HUES48 (cell line): ENCODE measurements at regions not wholly inside any gene's neighbourhood (a gene's known extent, or its start where the extent isn't known, plus 50 kb on each side); places are given as distances from the start of the nearest gene placed in this dataset.

ENCODE experiments used
- H3K27ac ChIP-seq: one replicate; pipeline ENCODE4 v1.7.0; 2013; ENCODE audit warnings: low read depth, low read length, inconsistent platforms
- H3K27me3 ChIP-seq: 2 replicates; pipeline ENCODE4 v1.6.1; 2013; ENCODE audit warnings: mild to moderate bottlenecking, low read length; ENCODE audit not compliant: control insufficient read depth, insufficient read depth
- H3K36me3 ChIP-seq: 2 replicates; pipeline ENCODE4 v1.6.1; 2013; ENCODE audit warnings: low read length; ENCODE audit not compliant: control insufficient read depth, insufficient read depth
- H3K4me1 ChIP-seq: 2 replicates; pipeline ENCODE4 v1.6.1; 2013; ENCODE audit warnings: mild to moderate bottlenecking, low read length; ENCODE audit not compliant: control insufficient read depth, insufficient read depth
- H3K4me3 ChIP-seq: 2 replicates; pipeline ENCODE4 v1.5.1; 2013; ENCODE audit warnings: mild to moderate bottlenecking, low read depth, low read length
- H3K9ac ChIP-seq: 2 replicates; pipeline ENCODE4 v1.6.1; 2013; ENCODE audit warnings: mild to moderate bottlenecking, low read depth, low read length, moderate library complexity
- H3K9me3 ChIP-seq: 2 replicates; pipeline ENCODE4 v1.6.1; 2013; ENCODE audit warnings: low read length; ENCODE audit not compliant: control insufficient read depth, insufficient read depth

DNA sequence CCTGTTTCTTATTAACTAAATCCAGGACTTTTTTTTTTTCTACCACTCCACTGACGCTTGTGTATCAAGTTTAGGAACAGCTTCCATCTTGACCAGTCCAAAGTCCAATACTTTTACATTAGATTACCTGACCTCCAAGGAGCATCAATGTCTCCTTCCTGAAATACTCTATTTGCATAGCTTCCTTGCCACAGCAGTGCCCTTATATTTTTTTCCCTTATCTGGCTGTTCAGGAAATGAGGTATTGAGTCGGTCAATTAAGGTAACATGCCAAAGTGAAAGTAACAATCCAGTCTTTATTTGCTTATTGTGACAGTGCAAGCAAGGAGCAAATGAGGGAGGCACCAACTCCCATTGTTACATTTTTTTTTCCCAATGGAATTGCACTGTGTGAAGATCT is 730.8 kb upstream of the NDST4 start:
- no peaks in the 10 kb centered on the region for H3K27me3 ChIP-seq
- no peak overlapping the region for H3K27ac ChIP-seq
- H3K4me3 ChIP-seq, result no peak overlapping the region
- H3K9me3 ChIP-seq, result no peaks in the 10 kb centered on the region
- H3K4me1 ChIP-seq, result no peaks in the 10 kb centered on the region
- no peak overlapping the region for H3K9ac ChIP-seq
- no peaks in the 10 kb centered on the region for H3K36me3 ChIP-seq

DNA sequence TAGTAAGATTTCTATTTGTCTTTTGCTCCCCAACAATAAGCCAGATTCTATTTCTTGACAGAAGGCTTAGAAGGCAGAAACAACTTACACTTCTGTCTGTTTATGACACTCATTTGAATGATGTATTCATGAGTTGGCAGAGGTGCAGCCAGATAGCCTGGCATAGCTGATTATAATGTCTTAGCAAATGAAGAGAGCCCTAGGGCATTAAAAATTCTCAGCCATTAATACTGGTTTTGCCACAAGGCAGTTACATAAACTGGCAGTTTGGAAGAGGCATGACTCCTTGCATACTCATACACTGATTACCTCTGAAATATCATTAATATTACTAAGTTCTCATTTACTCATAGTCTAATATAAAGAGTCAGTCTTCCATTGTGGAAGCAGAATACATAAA is 728.5 kb upstream of the NDST4 start:
- Histone ChIP-seq H3K9me3 (no peaks in the 10 kb centered on the region), H3K4me1 (no peaks in the 10 kb centered on the region), H3K4me3 (no peak overlapping the region)

DNA sequence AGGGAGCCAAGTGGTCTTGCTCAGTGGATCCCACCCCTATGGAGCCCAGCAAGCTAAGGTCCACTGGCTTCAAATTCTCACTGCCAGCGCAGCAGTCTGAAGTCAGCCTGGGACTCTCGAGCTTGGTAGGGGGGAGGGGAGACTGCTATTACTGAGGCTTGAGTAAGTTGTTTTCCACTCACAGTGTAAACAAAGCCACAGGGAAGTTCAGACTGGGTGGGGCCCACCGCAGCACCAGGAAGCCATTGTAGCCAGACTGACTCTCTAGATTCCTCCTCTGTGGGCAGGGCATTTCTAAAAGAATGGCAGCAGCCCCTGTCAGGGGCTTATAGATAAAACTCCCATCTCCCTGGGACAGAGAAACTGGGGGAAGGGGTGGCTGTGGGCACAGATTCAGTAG is 721.0 kb upstream of the NDST4 start:
- no peak overlapping the region for H3K9ac ChIP-seq
- no peaks in the 10 kb centered on the region for H3K4me1 ChIP-seq
- H3K4me3 ChIP-seq, result no peak overlapping the region
- no peaks in the 10 kb centered on the region for H3K36me3 ChIP-seq
- H3K9me3 ChIP-seq, result no peaks in the 10 kb centered on the region
- no peaks in the 10 kb centered on the region for H3K27me3 ChIP-seq
- H3K27ac ChIP-seq, result no peak overlapping the region

More for the DNA sequence above, 728.5 kb upstream of the NDST4 start:
- Histone ChIP-seq H3K27me3 (no peaks in the 10 kb centered on the region), H3K36me3 (no peaks in the 10 kb centered on the region), H3K9ac (no peak overlapping the region), H3K27ac (no peak overlapping the region)

DNA sequence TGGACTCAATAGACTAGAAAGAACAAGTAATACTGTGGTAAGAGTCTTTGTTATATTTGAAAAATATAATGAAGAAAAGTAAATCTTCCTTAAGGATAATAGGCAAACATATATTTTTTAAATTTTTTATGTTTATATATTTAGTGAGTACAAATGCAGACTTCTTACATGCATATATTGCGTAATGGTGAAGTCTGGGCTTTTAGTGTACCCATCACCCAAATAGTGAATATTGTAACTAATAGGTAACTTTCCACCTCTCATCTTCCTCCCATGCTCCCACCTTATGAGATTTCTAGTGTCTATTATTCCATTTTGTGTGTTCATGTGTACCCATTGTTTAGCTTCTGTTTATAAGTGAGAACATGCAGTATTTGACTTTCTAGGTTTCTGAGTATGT is 711.2 kb upstream of the NDST4 start:
- no peaks in the 10 kb centered on the region for H3K36me3 ChIP-seq
- no peaks in the 10 kb centered on the region for H3K4me1 ChIP-seq
- H3K27me3 ChIP-seq, result no peaks in the 10 kb centered on the region
- H3K9ac ChIP-seq, result no peak overlapping the region
- no peak overlapping the region for H3K4me3 ChIP-seq
- no peak overlapping the region for H3K27ac ChIP-seq
- no peaks in the 10 kb centered on the region for H3K9me3 ChIP-seq

DNA sequence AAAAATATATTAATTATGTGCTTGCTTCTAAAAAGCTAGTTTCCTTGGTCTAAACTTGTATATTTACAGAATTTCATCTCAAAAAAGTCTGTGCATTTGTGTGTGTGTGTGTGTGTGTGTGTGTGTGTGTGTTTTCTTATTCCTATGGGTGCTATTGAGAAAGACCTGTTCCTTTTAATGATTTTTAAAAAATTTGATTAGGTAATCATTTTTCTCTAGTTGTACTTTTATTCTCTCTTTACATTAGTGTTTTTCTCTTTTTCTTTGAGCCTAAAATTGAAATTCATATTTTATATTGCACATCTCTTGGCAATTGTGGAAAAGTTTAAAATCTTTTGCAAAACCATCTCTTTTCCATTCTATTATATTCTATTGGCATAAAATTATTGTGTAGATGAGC is 690.4 kb upstream of the NDST4 start:
- Histone ChIP-seq H3K4me3 (no peak overlapping the region), H3K27ac (no peak overlapping the region), H3K36me3 (no peaks in the 10 kb centered on the region), H3K9me3 (0 out of 2 replicates have a peak, but pooled peaks cover 6% of the 10 kb centered on the region), H3K9ac (no peak overlapping the region), H3K27me3 (no peaks in the 10 kb centered on the region), H3K4me1 (no peaks in the 10 kb centered on the region)

DNA sequence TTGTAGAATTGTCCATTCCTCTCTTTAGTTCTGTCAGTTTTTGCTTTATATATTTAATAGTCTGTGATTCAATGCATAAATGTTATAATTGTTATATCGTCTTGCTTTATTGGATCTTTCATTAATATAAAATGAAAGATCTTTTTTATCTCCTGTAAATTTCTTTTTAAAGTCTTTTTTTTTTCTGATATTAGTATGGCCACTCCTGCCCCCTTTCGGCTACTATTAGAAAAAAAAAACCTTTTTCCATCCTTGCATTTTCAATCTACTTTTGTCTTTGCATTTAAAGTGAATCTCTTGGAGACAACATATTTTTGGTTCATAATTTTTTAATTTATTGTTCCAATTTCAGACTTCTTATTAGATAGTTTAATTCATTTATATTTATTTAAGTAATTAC is 677.4 kb upstream of the NDST4 start:
- H3K4me3 ChIP-seq, result no peak overlapping the region
- H3K9ac ChIP-seq, result no peak overlapping the region
- H3K4me1 ChIP-seq, result no peaks in the 10 kb centered on the region
- no peaks in the 10 kb centered on the region for H3K36me3 ChIP-seq
- no peaks in the 10 kb centered on the region for H3K9me3 ChIP-seq
- no peaks in the 10 kb centered on the region for H3K27me3 ChIP-seq
- no peak overlapping the region for H3K27ac ChIP-seq

DNA sequence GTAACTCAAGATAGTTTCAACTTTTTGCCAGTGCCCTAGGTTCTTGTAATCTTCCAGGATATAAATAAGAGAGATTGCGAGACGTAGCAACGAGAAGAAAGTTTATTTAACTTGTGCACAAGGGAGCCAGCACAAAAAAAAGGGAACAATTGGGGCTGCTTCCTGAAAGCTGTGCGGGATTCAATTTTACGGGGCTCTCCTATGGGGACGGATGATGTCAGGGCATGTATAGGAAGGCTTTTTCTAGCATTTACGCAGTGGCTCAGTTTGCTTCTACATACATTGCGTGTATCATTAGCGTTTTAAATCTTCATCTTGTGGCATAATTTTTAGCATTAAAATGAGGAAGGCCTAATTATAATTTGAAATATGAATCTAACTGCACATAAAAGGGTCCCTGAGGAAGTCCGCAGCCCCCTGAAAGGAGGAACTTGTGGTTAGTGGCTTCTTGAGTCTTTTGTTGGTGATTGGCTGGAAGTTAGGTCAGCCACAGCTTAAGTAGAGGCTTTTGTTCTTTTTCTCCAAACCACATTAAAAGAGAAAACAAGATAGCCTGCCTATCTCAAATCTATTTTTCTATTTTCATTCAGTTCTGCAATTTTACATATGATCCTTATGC is 668.2 kb upstream of the NDST4 start:
- H3K9ac ChIP-seq, result no peak overlapping the region
- H3K27me3 ChIP-seq, result no peaks in the 10 kb centered on the region
- no peaks in the 10 kb centered on the region for H3K36me3 ChIP-seq
- peaks cover 9% of the 10 kb centered on the region; the same call in 1 of the 2 replicates for H3K4me1 ChIP-seq
- H3K9me3 ChIP-seq, result no peaks in the 10 kb centered on the region
- H3K27ac ChIP-seq, result no peak overlapping the region
- no peak overlapping the region for H3K4me3 ChIP-seq

DNA sequence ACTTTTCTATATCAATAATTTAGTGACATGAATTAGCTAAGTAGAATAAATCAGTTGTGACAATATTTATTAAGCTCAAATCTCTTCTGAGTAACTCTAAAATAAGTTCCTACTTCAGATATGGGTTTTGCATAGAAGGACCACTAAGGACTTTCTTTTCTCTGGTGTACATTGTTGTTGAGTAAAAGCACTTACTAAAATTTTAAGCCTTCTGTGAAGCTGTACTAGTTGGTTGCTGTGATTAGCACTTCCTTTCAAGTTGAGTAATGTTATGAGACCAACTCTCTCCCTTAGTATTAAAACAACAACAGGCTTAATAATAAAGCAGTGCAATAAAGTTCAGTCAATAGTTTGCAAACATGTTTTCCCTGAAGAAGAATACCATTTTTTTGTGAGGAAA is 667.4 kb upstream of the NDST4 start:
- Histone ChIP-seq H3K27me3 (no peaks in the 10 kb centered on the region), H3K4me3 (no peak overlapping the region), H3K36me3 (no peaks in the 10 kb centered on the region), H3K27ac (no peak overlapping the region), H3K9ac (no peak overlapping the region), H3K4me1 (peaks cover 9% of the 10 kb centered on the region; the same call in 1 of the 2 replicates), H3K9me3 (no peaks in the 10 kb centered on the region)

DNA sequence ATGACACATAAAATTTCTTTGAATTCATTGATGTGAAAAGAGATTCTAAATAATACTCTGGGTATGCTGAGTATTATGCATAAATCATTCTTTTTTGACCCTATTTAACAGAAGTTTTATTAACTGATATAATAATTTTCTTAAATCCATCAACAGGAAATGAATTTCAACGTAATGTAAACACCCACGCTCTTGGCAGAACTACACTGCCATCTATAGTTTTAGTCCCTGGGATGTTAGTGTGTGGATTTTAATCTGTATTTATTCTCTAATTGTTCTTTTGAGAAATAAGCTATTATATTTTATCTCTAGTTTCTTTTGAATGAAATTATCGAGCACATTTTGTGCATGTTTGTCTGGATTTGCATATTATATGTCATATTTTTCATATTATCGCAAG is 666.8 kb upstream of the NDST4 start:
- Histone ChIP-seq H3K9me3 (no peaks in the 10 kb centered on the region), H3K4me1 (peaks cover 9% of the 10 kb centered on the region; the same call in 1 of the 2 replicates), H3K27me3 (no peaks in the 10 kb centered on the region), H3K27ac (no peak overlapping the region), H3K9ac (no peak overlapping the region), H3K36me3 (no peaks in the 10 kb centered on the region), H3K4me3 (no peak overlapping the region)

DNA sequence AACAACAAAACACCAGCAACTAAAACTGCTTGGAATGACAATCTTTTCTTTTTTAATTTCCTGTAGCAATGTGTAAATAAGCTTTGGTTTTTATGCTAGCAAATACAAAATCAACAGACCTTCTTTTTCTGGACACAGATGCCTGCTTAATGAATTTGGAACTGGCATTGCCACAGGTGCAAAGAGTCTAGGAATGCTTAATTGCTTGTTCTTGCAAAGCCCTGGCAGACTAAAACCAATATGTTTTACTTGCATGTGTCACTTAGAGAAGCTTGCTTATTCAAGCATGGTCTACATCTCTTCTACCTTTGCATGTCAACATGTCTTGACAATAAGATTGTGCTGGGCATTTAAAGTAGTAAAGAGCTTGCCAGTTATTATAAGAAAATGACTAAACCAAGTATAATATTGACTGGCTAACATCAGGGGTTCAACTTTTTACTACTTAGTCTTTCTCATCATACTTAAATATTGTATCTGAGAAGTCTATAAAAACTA is 656.7 kb upstream of the NDST4 start:
- Histone ChIP-seq H3K36me3 (no peaks in the 10 kb centered on the region), H3K4me3 (no peak overlapping the region), H3K9ac (no peak overlapping the region), H3K4me1 (no peaks in the 10 kb centered on the region), H3K27me3 (no peaks in the 10 kb centered on the region), H3K9me3 (no peaks in the 10 kb centered on the region), H3K27ac (no peak overlapping the region)

DNA sequence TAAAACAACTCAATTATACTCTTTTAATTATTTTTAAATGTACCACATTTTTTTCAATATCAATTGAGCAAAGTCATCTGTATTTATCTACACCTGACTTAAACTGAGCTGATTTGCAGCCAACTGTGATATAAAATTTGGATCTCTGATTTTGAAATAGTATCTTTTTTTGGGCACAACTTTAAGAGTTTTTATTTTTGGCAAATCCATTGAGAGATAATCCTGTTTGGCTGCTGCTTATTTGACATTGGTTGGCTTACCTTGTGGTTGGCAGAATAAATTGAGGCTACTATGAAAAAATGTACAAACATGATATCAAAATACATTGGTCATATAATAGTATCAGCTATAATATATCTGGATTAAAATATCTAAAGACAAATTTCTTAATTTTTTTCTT is 656.0 kb upstream of the NDST4 start:
- no peaks in the 10 kb centered on the region for H3K4me1 ChIP-seq
- H3K27ac ChIP-seq, result no peak overlapping the region
- no peaks in the 10 kb centered on the region for H3K9me3 ChIP-seq
- H3K4me3 ChIP-seq, result no peak overlapping the region
- H3K36me3 ChIP-seq, result no peaks in the 10 kb centered on the region
- no peaks in the 10 kb centered on the region for H3K27me3 ChIP-seq
- no peak overlapping the region for H3K9ac ChIP-seq
